Keratinocyte (primary cell): ENCODE measurements at regions not wholly inside any gene's neighbourhood (a gene's known extent, or its start where the extent isn't known, plus 50 kb on each side); places are given as distances from the start of the nearest gene placed in this dataset.

Experiments
- CTCF ChIP-seq, 3 experiments: IDR thresholded peaks in 1 of 3; conservative IDR thresholded peaks in 1 of 3; optimal IDR thresholded peaks in 1 of 3; 2 replicates in 2 of 3; 3 replicates in 1 of 3; pipeline versions ENCODE3 to v1.5.1; 2011; ENCODE audit warnings: low read length in 3 of 3, mild to moderate bottlenecking in 3 of 3, moderate library complexity in 2 of 3, control low read depth in 1 of 3, inconsistent platforms in 1 of 3; ENCODE audit not compliant: insufficient read depth in 2 of 3; ENCODE audit errors: extremely low read depth in 1 of 3
- EZH2 ChIP-seq: IDR thresholded peaks from one replicate; pipeline ENCODE4 v1.6.1; 2012; ENCODE audit warnings: inconsistent platforms, mild to moderate bottlenecking, low read length, moderate library complexity

GRCh38 chr21:35232545-35233176, 183.6 kb upstream of the RUNX1 start:
- TF ChIP-seq CTCF (optimal IDR thresholded peaks at IDR 0.05 in 1 of 3, IDR thresholded peaks at IDR 0.05 in 1 of 3, conservative IDR thresholded peaks at IDR 0.05 in 1 of 3; ENCODE audit: extremely low read depth in 1 of 3, insufficient read depth in 2 of 3, low read length in 3 of 3), result no peak
- no peak for TF ChIP-seq EZH2
